Panc1 (cell line): ENCODE measurements at regions not wholly inside any gene's neighbourhood (a gene's known extent, or its start where the extent isn't known, plus 50 kb on each side); places are given as distances from the start of the nearest gene placed in this dataset.

Experiments
- ATAC-seq: fragments of 200-7000 bp; cut with Tn5 transposase; 2 replicates; pipeline ENCODE4 v1.9.1; 2020; ENCODE audit warnings: mild to moderate bottlenecking, moderate library complexity
- BruUV-seq: library from RNA; stranded (reverse); fragments of 400-500 nt; replicated peaks from 2 replicates; lab custom pipeline; 2021; lab: Mats Ljungman, UMichigan
- CTCF ChIA-PET: fragments of 300-600 bp; sonication (Branson Sonifier 250); formaldehyde crosslinking; loops from one replicate; lab custom pipeline; 2022; ENCODE audit warnings: antibody characterized with exemption; lab: Charles Lee
- POLR2A ChIA-PET: fragments of 300-600 bp; sonication (Branson Sonifier 250); formaldehyde crosslinking; loops from one replicate; lab custom pipeline; 2022; ENCODE audit warnings: antibody characterized with exemption; lab: Charles Lee
- DNase-seq: peaks from one replicate; pipeline ENCODE4 v3.0.0-alpha.2; 2010; ENCODE audit warnings: low read depth, low spot score
- H3K27ac ChIP-seq: 2 replicates; pipeline ENCODE4 v1.5.1; 2011; ENCODE audit warnings: mild to moderate bottlenecking, low read length, inconsistent platforms
- H3K27me3 ChIP-seq: fragments of 200-500 bp; sonication (Bioruptor generic); 2 replicates; pipeline ENCODE4 v1.6.0; 2014; ENCODE audit warnings: low read length, inconsistent platforms; ENCODE audit not compliant: control insufficient read depth, insufficient read depth
- H3K36me3 ChIP-seq: fragments of 200-500 bp; sonication (Bioruptor generic); 2 replicates; pipeline ENCODE4 v1.5.1; 2014; ENCODE audit warnings: inconsistent platforms, mild to moderate bottlenecking, low read length, moderate library complexity; ENCODE audit not compliant: control insufficient read depth, insufficient read depth
- H3K4me1 ChIP-seq: 2 replicates; pipeline ENCODE4 v1.5.1; 2011; ENCODE audit warnings: inconsistent platforms, mild to moderate bottlenecking, low read length, moderate library complexity; ENCODE audit not compliant: control insufficient read depth, insufficient read depth
- H3K4me3 ChIP-seq, 2 experiments: 2 replicates each; pipeline ENCODE4 v1.5.1; 2011 to 2012; ENCODE audit warnings: low read depth in 2 of 2, low read length in 2 of 2, mild to moderate bottlenecking in 2 of 2, inconsistent platforms in 1 of 2, moderate library complexity in 1 of 2
- H3K9me3 ChIP-seq: fragments of 200-500 bp; sonication (Bioruptor generic); 2 replicates; pipeline ENCODE4 v1.5.1; 2014; ENCODE audit warnings: low read depth, mild to moderate bottlenecking, inconsistent platforms, low read length, moderate library complexity; ENCODE audit not compliant: control insufficient read depth, insufficient read depth
- POLR2AphosphoS5 ChIP-seq: IDR thresholded peaks from 2 replicates; pipeline ENCODE4 v1.6.1; 2012; ENCODE audit warnings: mild to moderate bottlenecking, low read depth, low read length, moderate library complexity
- SIN3A ChIP-seq: IDR thresholded peaks from 2 replicates; pipeline ENCODE4 v1.6.1; 2012; ENCODE audit warnings: low read depth, mild to moderate bottlenecking, low read length, moderate library complexity, borderline replicate concordance; ENCODE audit not compliant: insufficient read depth
- TCF7L2 ChIP-seq: IDR thresholded peaks from 2 replicates; pipeline ENCODE4 v1.6.1; 2011; ENCODE audit warnings: mild to moderate bottlenecking, low read depth, low read length, inconsistent platforms
- in situ Hi-C: cut with HindIII; loops from 2 replicates; pipeline ENCODE4 v1.10.0; 2016; ENCODE audit warnings: low sequenced_read_pairs, low pct_unique_long_range_greater_than_20kb
- intact Hi-C: fragments of 100-400 bp; cut with micrococcal nuclease; formaldehyde crosslinking; loops from one replicate; pipeline ENCODE4 v1.10.0; 2022; ENCODE audit not compliant: unreplicated experiment
- TF ChIP-seq, protein P1 (sequence below): fragments of 450-650 bp; IDR thresholded peaks from 2 replicates; pipeline ENCODE4 v1.5.1; 2017; ENCODE audit warnings: mild to moderate bottlenecking
- TF ChIP-seq, protein P2 (sequence below), 2 experiments: IDR thresholded peaks; 2 replicates each; pipeline ENCODE4 v1.6.1; 2011 to 2012; ENCODE audit warnings: low read depth in 2 of 2, control low read depth in 1 of 2, low read length in 1 of 2, mild to moderate bottlenecking in 1 of 2, moderate library complexity in 1 of 2; ENCODE audit not compliant: insufficient read depth in 1 of 2

DNA sequence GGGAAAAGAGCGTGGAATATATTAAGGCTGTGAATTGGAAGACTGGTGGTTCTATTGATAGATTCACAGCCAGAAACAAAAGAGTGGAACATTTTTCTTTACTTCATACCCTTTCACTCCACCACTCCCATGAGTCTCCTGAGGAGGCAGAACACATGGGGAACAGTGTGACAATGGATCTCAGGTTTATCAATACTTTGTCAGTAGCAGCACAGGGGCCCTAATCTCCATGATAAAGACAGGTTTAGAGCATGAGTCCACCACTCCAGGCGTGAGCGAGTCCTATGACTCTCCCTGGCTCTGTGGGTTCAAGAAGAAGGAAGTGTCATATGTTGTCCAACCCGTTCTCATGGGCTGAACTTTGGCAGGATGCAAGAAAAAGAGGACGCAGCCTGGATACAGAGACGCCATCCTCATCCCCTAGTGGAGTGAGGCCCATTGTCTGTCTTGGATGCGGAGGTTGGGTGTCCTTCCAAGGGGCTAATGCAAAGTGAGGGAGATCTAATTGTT lies 361.2 kb downstream of the TMEM114 start:
- TF ChIP-seq, protein P1, sequence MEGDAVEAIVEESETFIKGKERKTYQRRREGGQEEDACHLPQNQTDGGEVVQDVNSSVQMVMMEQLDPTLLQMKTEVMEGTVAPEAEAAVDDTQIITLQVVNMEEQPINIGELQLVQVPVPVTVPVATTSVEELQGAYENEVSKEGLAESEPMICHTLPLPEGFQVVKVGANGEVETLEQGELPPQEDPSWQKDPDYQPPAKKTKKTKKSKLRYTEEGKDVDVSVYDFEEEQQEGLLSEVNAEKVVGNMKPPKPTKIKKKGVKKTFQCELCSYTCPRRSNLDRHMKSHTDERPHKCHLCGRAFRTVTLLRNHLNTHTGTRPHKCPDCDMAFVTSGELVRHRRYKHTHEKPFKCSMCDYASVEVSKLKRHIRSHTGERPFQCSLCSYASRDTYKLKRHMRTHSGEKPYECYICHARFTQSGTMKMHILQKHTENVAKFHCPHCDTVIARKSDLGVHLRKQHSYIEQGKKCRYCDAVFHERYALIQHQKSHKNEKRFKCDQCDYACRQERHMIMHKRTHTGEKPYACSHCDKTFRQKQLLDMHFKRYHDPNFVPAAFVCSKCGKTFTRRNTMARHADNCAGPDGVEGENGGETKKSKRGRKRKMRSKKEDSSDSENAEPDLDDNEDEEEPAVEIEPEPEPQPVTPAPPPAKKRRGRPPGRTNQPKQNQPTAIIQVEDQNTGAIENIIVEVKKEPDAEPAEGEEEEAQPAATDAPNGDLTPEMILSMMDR = no peak
- TF ChIP-seq SIN3A (no peak), TCF7L2 (no peak)
- in situ Hi-C loops = no loop called here
- H3K4me1 ChIP-seq = no peaks in the 10 kb centered on the region
- no peak overlapping the region for H3K27ac ChIP-seq
- ATAC-seq (no peak), DNase-seq (no peak)
- no peaks in the 10 kb centered on the region for H3K9me3 ChIP-seq
- no peaks in the 10 kb centered on the region for H3K27me3 ChIP-seq
- intact Hi-C loops = no loop called here
- POLR2A ChIA-PET = no interaction called here
- no peaks in the 10 kb centered on the region for H3K36me3 ChIP-seq
- no peak overlapping the region for H3K4me3 ChIP-seq
- BruUV-seq = no TSS peak
- CTCF ChIA-PET = no interaction called here

DNA sequence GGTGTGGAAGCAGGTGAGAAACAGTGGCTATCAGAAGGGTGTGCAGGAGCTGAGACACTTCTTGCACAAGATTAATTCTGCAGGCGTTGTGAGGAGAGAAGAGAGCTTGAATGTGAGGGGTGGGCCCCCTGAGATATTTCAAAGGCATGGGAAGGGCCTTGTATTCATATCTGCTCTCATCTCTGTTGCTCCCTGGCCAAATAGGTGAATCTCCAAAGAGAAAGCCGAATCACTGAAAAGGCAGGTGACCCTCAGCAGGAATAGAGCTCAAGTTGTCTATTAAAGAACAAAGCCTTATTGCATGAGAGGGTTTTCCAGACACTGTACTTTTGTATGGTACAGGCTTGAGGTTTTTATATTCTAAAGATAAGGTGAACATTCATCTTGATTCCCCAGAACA lies 373.1 kb downstream of the TMEM114 start:
- TF ChIP-seq SIN3A (no peak), TCF7L2 (no peak), POLR2AphosphoS5 (no peak)
- TF ChIP-seq, protein P1 = no peak
- TF ChIP-seq, protein P2, sequence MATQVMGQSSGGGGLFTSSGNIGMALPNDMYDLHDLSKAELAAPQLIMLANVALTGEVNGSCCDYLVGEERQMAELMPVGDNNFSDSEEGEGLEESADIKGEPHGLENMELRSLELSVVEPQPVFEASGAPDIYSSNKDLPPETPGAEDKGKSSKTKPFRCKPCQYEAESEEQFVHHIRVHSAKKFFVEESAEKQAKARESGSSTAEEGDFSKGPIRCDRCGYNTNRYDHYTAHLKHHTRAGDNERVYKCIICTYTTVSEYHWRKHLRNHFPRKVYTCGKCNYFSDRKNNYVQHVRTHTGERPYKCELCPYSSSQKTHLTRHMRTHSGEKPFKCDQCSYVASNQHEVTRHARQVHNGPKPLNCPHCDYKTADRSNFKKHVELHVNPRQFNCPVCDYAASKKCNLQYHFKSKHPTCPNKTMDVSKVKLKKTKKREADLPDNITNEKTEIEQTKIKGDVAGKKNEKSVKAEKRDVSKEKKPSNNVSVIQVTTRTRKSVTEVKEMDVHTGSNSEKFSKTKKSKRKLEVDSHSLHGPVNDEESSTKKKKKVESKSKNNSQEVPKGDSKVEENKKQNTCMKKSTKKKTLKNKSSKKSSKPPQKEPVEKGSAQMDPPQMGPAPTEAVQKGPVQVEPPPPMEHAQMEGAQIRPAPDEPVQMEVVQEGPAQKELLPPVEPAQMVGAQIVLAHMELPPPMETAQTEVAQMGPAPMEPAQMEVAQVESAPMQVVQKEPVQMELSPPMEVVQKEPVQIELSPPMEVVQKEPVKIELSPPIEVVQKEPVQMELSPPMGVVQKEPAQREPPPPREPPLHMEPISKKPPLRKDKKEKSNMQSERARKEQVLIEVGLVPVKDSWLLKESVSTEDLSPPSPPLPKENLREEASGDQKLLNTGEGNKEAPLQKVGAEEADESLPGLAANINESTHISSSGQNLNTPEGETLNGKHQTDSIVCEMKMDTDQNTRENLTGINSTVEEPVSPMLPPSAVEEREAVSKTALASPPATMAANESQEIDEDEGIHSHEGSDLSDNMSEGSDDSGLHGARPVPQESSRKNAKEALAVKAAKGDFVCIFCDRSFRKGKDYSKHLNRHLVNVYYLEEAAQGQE (IDR thresholded peaks at IDR 0.05; ENCODE audit: insufficient read depth in 1 of 2, low read depth in 2 of 2, low read length in 1 of 2) = no peak
- CTCF ChIA-PET = no interaction called here
- no peaks in the 10 kb centered on the region for H3K4me1 ChIP-seq
- no TSS peak for BruUV-seq
- in situ Hi-C loops = no loop called here
- no peak overlapping the region for H3K4me3 ChIP-seq
- no peaks in the 10 kb centered on the region for H3K36me3 ChIP-seq
- no peak for DNase-seq
- intact Hi-C loops = no loop called here
- no peaks in the 10 kb centered on the region; the same call in 1 of the 2 replicates for H3K27me3 ChIP-seq
- no peak overlapping the region for H3K27ac ChIP-seq
- H3K9me3 ChIP-seq = no peaks in the 10 kb centered on the region
- POLR2A ChIA-PET = no interaction called here
- no peak for ATAC-seq
